ENCODE measurements at regions not wholly inside any gene's neighbourhood (a gene's known extent, or its start where the extent isn't known, plus 50 kb on each side); places are given as distances from the start of the nearest gene placed in this dataset.

GRCh38 chr13:107721125-107721869 is 494.0 kb downstream of the LIG4 start:
- TF ChIP-seq CTCF (IDR thresholded peaks at IDR 0.05) (no peak), POLR2A (IDR thresholded peaks at IDR 0.05) (no peak)
